ENCODE measurements at regions not wholly inside any gene's neighbourhood (a gene's known extent, or its start where the extent isn't known, plus 50 kb on each side); places are given as distances from the start of the nearest gene placed in this dataset.

DNA sequence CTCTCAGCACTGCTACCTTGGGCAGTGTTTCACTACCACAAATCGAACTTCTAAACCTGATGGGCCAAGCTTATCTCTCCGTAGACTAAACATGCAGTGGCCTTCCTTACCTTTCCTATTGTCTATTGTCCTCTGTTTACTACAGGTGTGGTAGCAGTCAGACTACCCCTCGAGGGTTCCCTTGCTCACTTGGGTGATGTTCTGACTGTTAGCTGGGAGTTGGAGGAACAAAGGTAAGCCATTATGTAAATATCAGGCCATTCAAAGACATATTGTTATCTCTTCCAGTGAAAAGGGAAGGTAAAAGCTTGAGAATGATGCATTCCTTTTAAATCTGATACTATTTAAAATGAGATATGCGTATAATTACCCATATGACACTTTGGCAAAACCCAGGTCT is 828.3 kb upstream of the EEF2KMT start:
- Histone ChIP-seq H3K4me1 (ENCODE audit: insufficient read depth, poor library complexity, severe bottlenecking) (no peaks in the 10 kb centered on the region), H3K4me3 (ENCODE audit: severe bottlenecking) (no peak overlapping the region), H3K27me3 (ENCODE audit: insufficient read depth, poor library complexity, severe bottlenecking) (peaks cover 2% of the 10 kb centered on the region), H3K27ac (ENCODE audit: poor library complexity, severe bottlenecking) (no peak overlapping the region), H3K36me3 (ENCODE audit: low read depth) (no peaks in the 10 kb centered on the region), H3K9me3 (ENCODE audit: severe bottlenecking) (no peaks in the 10 kb centered on the region)
- no peak for TF ChIP-seq CTCF (IDR thresholded peaks at IDR 0.05; ENCODE audit: poor library complexity, severe bottlenecking)
- DNase-seq (ENCODE audit: low spot score) (no peak), ATAC-seq (ENCODE audit: low read depth) (no peak)

DNA sequence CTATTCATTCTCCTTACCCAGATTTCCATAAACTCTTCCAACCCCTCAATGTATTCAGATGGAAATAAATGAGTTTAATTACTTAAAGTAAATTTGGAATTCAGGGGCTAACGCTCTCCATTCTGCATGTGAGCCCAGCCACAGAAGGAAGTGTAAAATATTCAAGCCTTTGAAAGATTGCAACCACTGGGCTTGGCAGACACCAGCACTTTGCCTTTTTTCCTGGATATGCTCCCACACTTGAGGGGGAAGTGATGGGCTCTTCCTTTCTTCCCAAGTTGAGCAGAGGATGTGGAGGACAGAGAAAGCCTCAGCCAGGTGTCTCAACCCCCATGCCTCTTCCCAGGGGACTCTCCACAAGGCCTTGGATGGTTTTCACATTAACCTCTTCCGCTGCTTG is 825.1 kb upstream of the EEF2KMT start:
- H3K36me3 ChIP-seq (ENCODE audit: low read depth), result no peaks in the 10 kb centered on the region
- ATAC-seq (ENCODE audit: low read depth) (no peak), DNase-seq (ENCODE audit: low spot score) (no peak)
- H3K4me3 ChIP-seq (ENCODE audit: severe bottlenecking), result no peak overlapping the region
- H3K4me1 ChIP-seq (ENCODE audit: insufficient read depth, poor library complexity, severe bottlenecking), result no peaks in the 10 kb centered on the region
- no peak overlapping the region for H3K27ac ChIP-seq (ENCODE audit: poor library complexity, severe bottlenecking)
- no peak for TF ChIP-seq CTCF (IDR thresholded peaks at IDR 0.05; ENCODE audit: poor library complexity, severe bottlenecking)
- H3K9me3 ChIP-seq (ENCODE audit: severe bottlenecking), result no peaks in the 10 kb centered on the region
- H3K27me3 ChIP-seq (ENCODE audit: insufficient read depth, poor library complexity, severe bottlenecking), result peaks cover 2% of the 10 kb centered on the region

GRCh38 chr16:5918567-5919130 is 821.1 kb upstream of the EEF2KMT start:
- Histone ChIP-seq H3K4me3 (ENCODE audit: severe bottlenecking) (no peak overlapping the region), H3K4me1 (ENCODE audit: insufficient read depth, poor library complexity, severe bottlenecking) (no peaks in the 10 kb centered on the region), H3K27ac (ENCODE audit: poor library complexity, severe bottlenecking) (no peak overlapping the region), H3K27me3 (ENCODE audit: insufficient read depth, poor library complexity, severe bottlenecking) (no peaks in the 10 kb centered on the region), H3K36me3 (ENCODE audit: low read depth) (no peaks in the 10 kb centered on the region), H3K9me3 (ENCODE audit: severe bottlenecking) (no peaks in the 10 kb centered on the region)
- no peak for TF ChIP-seq CTCF (IDR thresholded peaks at IDR 0.05; ENCODE audit: poor library complexity, severe bottlenecking)
- DNase-seq (ENCODE audit: low spot score), result no peak
- ATAC-seq (ENCODE audit: low read depth), result no peak

GRCh38 chr16:5917436-5918195 is 820.0 kb upstream of the EEF2KMT start:
- ATAC-seq (ENCODE audit: low read depth), result no peak
- Histone ChIP-seq H3K4me1 (ENCODE audit: insufficient read depth, poor library complexity, severe bottlenecking) (no peaks in the 10 kb centered on the region), H3K4me3 (ENCODE audit: severe bottlenecking) (no peak overlapping the region), H3K27ac (ENCODE audit: poor library complexity, severe bottlenecking) (peak overlapping the region; percentile 53), H3K36me3 (ENCODE audit: low read depth) (no peaks in the 10 kb centered on the region), H3K27me3 (ENCODE audit: insufficient read depth, poor library complexity, severe bottlenecking) (no peaks in the 10 kb centered on the region), H3K9me3 (ENCODE audit: severe bottlenecking) (no peaks in the 10 kb centered on the region)
- no peak for TF ChIP-seq CTCF (IDR thresholded peaks at IDR 0.05; ENCODE audit: poor library complexity, severe bottlenecking)
- no peak for DNase-seq (ENCODE audit: low spot score)

DNA sequence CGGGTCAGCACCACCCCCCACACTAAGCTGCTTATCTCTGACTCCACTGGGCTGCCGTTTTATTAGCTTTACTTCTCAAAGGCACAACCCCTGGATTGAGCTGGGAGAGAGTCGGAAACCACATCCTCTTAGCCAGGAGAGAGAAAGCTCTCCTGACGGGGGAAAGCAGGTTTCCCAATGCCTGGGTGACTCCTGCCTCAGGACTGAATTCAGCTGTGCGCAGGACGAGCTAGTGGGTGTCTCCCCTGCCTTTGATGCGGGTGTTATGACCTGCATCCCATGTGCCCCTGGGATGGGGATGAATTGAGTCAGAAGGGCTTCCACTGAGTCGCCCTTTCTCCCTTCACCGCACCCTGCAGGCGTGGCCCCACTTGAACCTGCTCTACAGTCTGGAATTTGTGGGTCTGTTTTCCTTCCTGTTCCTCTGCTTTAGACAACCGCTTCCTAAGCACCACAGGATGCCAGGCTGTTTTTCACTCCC is 819.2 kb upstream of the EEF2KMT start:
- Histone ChIP-seq H3K9me3 (ENCODE audit: severe bottlenecking) (no peaks in the 10 kb centered on the region), H3K4me1 (ENCODE audit: insufficient read depth, poor library complexity, severe bottlenecking) (no peaks in the 10 kb centered on the region), H3K27ac (ENCODE audit: poor library complexity, severe bottlenecking) (peak overlapping the region; percentile 53), H3K27me3 (ENCODE audit: insufficient read depth, poor library complexity, severe bottlenecking) (no peaks in the 10 kb centered on the region), H3K4me3 (ENCODE audit: severe bottlenecking) (no peak overlapping the region), H3K36me3 (ENCODE audit: low read depth) (no peaks in the 10 kb centered on the region)
- DNase-seq (ENCODE audit: low spot score), result no peak
- ATAC-seq (ENCODE audit: low read depth), result peak; percentile 94
- no peak for TF ChIP-seq CTCF (IDR thresholded peaks at IDR 0.05; ENCODE audit: poor library complexity, severe bottlenecking)
